SK-N-SH treated with all-trans-retinoic acid at 6 μM for 48 hours (cell line): ENCODE measurements at regions not wholly inside any gene's neighbourhood (a gene's known extent, or its start where the extent isn't known, plus 50 kb on each side); places are given as distances from the start of the nearest gene placed in this dataset.

Experiments used
- ATAC-seq: fragments of 200-7000 bp; cut with Tn5 transposase; 3 replicates; pipeline ENCODE4 v1.9.1; 2020; ENCODE audit warnings: mild to moderate bottlenecking, moderate library complexity
- ARNTL ChIP-seq: fragments of 450-650 bp; formaldehyde crosslinking; IDR thresholded peaks from 2 replicates; pipeline ENCODE4 v1.5.0; 2020; ENCODE audit warnings: low read depth, mild to moderate bottlenecking, moderate library complexity, borderline replicate concordance
- BACH2 ChIP-seq: fragments of 250-450 bp; sonication (Bioruptor Pico); IDR thresholded peaks from 2 replicates; pipeline ENCODE4 v1.9.0; 2021; ENCODE audit warnings: mild to moderate bottlenecking, borderline replicate concordance
- CSRNP3 ChIP-seq: fragments of 250-450 bp; sonication (Bioruptor Pico); IDR thresholded peaks from 2 replicates; pipeline ENCODE4 v1.5.1; 2021; ENCODE audit warnings: mild to moderate bottlenecking, moderate library complexity
- ESRRG ChIP-seq: fragments of 250-450 bp; sonication (Bioruptor Pico); IDR thresholded peaks from 2 replicates; pipeline ENCODE4 v1.6.1; 2021; ENCODE audit warnings: mild to moderate bottlenecking
- GLIS3 ChIP-seq: fragments of 250-450 bp; sonication (Bioruptor Pico); IDR thresholded peaks from 2 replicates; pipeline ENCODE4 v1.5.0; 2020; ENCODE audit warnings: mild to moderate bottlenecking, moderate library complexity
- ISL1 ChIP-seq: fragments of 250-450 bp; sonication (Bioruptor Pico); IDR thresholded peaks from 2 replicates; pipeline ENCODE4 v2.1.2; 2022; ENCODE audit warnings: mild to moderate bottlenecking, moderate library complexity
- OSR1 ChIP-seq: fragments of 250-450 bp; sonication (Bioruptor Pico); IDR thresholded peaks from 2 replicates; pipeline ENCODE4 v1.8.0; 2022; ENCODE audit warnings: moderate library complexity, mild to moderate bottlenecking, inconsistent platforms
- PATZ1 ChIP-seq: fragments of 250-450 bp; sonication (Bioruptor Pico); IDR thresholded peaks from 2 replicates; pipeline ENCODE4 v1.8.0; 2020; ENCODE audit warnings: mild to moderate bottlenecking, moderate library complexity, borderline replicate concordance
- POU6F1 ChIP-seq: fragments of 250-450 bp; sonication (Bioruptor Pico); IDR thresholded peaks from 2 replicates; pipeline ENCODE4 v1.8.0; 2021; ENCODE audit warnings: low read depth, mild to moderate bottlenecking, moderate library complexity, borderline replicate concordance
- PPARA ChIP-seq: fragments of 250-450 bp; sonication (Bioruptor Pico); IDR thresholded peaks from 2 replicates; pipeline ENCODE4 v1.5.0; 2020; ENCODE audit warnings: mild to moderate bottlenecking, borderline replicate concordance
- RARB ChIP-seq: fragments of 250-450 bp; sonication (Bioruptor Pico); IDR thresholded peaks from 2 replicates; pipeline ENCODE4 v1.8.0; 2021; ENCODE audit warnings: mild to moderate bottlenecking, moderate library complexity
- SNAI2 ChIP-seq: fragments of 250-450 bp; sonication (Bioruptor Pico); IDR thresholded peaks from 2 replicates; pipeline ENCODE4 v1.5.0; 2020; ENCODE audit warnings: mild to moderate bottlenecking, moderate library complexity
- TCF4 ChIP-seq: fragments of 250-450 bp; sonication (Bioruptor Pico); IDR thresholded peaks from 2 replicates; pipeline ENCODE4 v1.8.0; 2021; ENCODE audit warnings: mild to moderate bottlenecking, moderate library complexity, borderline replicate concordance
- TOX ChIP-seq: fragments of 250-450 bp; sonication (Bioruptor Pico); IDR thresholded peaks from 2 replicates; pipeline ENCODE4 v1.8.0; 2021; ENCODE audit warnings: mild to moderate bottlenecking, moderate library complexity, borderline replicate concordance
- TSHZ2 ChIP-seq: fragments of 250-450 bp; sonication (Bioruptor Pico); IDR thresholded peaks from 2 replicates; pipeline ENCODE4 v1.5.0; 2020; ENCODE audit warnings: mild to moderate bottlenecking, moderate library complexity
- ZC3H10 ChIP-seq: fragments of 250-450 bp; sonication (Bioruptor Pico); IDR thresholded peaks from 2 replicates; pipeline ENCODE4 v1.5.1; 2021; ENCODE audit warnings: mild to moderate bottlenecking, moderate library complexity
- ZFP3 ChIP-seq: fragments of 250-450 bp; sonication (Bioruptor Pico); IDR thresholded peaks from 2 replicates; pipeline ENCODE4 v1.5.0; 2020; ENCODE audit warnings: mild to moderate bottlenecking, moderate library complexity
- ZFP30 ChIP-seq: fragments of 450-650 bp; formaldehyde crosslinking; IDR thresholded peaks from 2 replicates; pipeline ENCODE4 v1.5.0; 2022; ENCODE audit warnings: mild to moderate bottlenecking, moderate library complexity
- ZNF565 ChIP-seq: fragments of 450-650 bp; formaldehyde crosslinking; conservative IDR thresholded peaks from 2 replicates; pipeline ENCODE4 v1.5.0; 2020; ENCODE audit warnings: low read depth, mild to moderate bottlenecking, moderate library complexity
- ZNF70 ChIP-seq: fragments of 450-650 bp; formaldehyde crosslinking; IDR thresholded peaks from 2 replicates; pipeline ENCODE4 v1.5.0; 2020; ENCODE audit warnings: mild to moderate bottlenecking, moderate library complexity
- ZNF8 ChIP-seq: fragments of 450-650 bp; formaldehyde crosslinking; IDR thresholded peaks from 2 replicates; pipeline ENCODE4 v1.5.0; 2020; ENCODE audit warnings: mild to moderate bottlenecking, moderate library complexity

- no peak for TF ChIP-seq RARB (CRISPR knock-in tag)
- TF ChIP-seq ZNF565, result no peak
- no peak for TF ChIP-seq ZFP3 (CRISPR knock-in tag)
- no peak for ATAC-seq
Observed at GRCh38 chr14:86597279-86597678, 1067.3 kb downstream of the FLRT2 start.

GRCh38 chr14:86596024-86596423 lies 1066.1 kb downstream of the FLRT2 start:
- TF ChIP-seq PATZ1 (CRISPR knock-in tag) (no peak), ESRRG (CRISPR knock-in tag) (no peak), ARNTL (CRISPR knock-in tag) (no peak), GLIS3 (CRISPR knock-in tag) (no peak), ZNF565 (no peak), OSR1 (CRISPR knock-in tag) (no peak), BACH2 (CRISPR knock-in tag) (no peak), ZNF8 (CRISPR knock-in tag) (no peak), ZC3H10 (CRISPR knock-in tag) (no peak), TCF4 (CRISPR knock-in tag) (no peak), TSHZ2 (CRISPR knock-in tag) (no peak), SNAI2 (no peak), RARB (CRISPR knock-in tag) (no peak), TOX (no peak), POU6F1 (CRISPR knock-in tag) (no peak)

GRCh38 chr14:86575141-86575540 lies 1045.2 kb downstream of the FLRT2 start:
- TF ChIP-seq ZFP30 (CRISPR knock-in tag), result no peak
- peak; percentile 64; the same call in 1 of the 2 replicates for TF ChIP-seq SNAI2
- TF ChIP-seq ZC3H10 (CRISPR knock-in tag), result peak; percentile 58
- TF ChIP-seq TCF4 (CRISPR knock-in tag), result peak; percentile 96
- no peak; the same call in 1 of the 2 replicates for TF ChIP-seq TOX
- peak; percentile 61 for ATAC-seq

More at GRCh38 chr14:86596024-86596423, 1066.1 kb downstream of the FLRT2 start:
- no peak for ATAC-seq

GRCh38 chr14:86574778-86575129 lies 1044.8 kb downstream of the FLRT2 start:
- ATAC-seq, result peak; percentile 65
- TF ChIP-seq TSHZ2 (CRISPR knock-in tag) (no peak), CSRNP3 (no peak), PPARA (CRISPR knock-in tag) (no peak), PATZ1 (CRISPR knock-in tag) (no peak), ESRRG (CRISPR knock-in tag) (no peak), GLIS3 (CRISPR knock-in tag) (no peak), ARNTL (CRISPR knock-in tag) (no peak), RARB (CRISPR knock-in tag) (no peak), TOX (no peak), TCF4 (CRISPR knock-in tag) (no peak), ZNF565 (no peak), ISL1 (CRISPR knock-in tag) (no peak), ZNF70 (CRISPR knock-in tag) (no peak), POU6F1 (CRISPR knock-in tag) (no peak), ZNF8 (CRISPR knock-in tag) (no peak)
